T-helper 2 cell treated with Interferon-gamma antibody and Interleukin-4, amounts not matched to agents 5 μg/mL and 100 μg/mL, for 36 hours (primary cell): ENCODE measurements at regions not wholly inside any gene's neighbourhood (a gene's known extent, or its start where the extent isn't known, plus 50 kb on each side); places are given as distances from the start of the nearest gene placed in this dataset.
"Not testable (repeated sequence)": the region's sequence is repeated elsewhere in the genome, so short reads cannot be mapped to it uniquely, and the experiment has no call there.

ENCODE experiments used
- DNase-seq: peaks from one replicate; pipeline ENCODE4 v3.0.0; 2021; ENCODE audit warnings: low spot score
- H3K27ac Mint-ChIP-seq: one replicate; pipeline ENCODE4 v1.8.0; 2021; ENCODE audit warnings: mild to moderate bottlenecking, mixed read lengths
- H3K27me3 Mint-ChIP-seq: one replicate; pipeline ENCODE4 v1.8.0; 2021; ENCODE audit warnings: low read depth, mixed read lengths
- H3K36me3 Mint-ChIP-seq: one replicate; pipeline ENCODE4 v1.8.0; 2021; ENCODE audit warnings: low read depth, mixed read lengths
- H3K4me1 Mint-ChIP-seq: one replicate; pipeline ENCODE4 v1.8.0; 2021; ENCODE audit warnings: low read depth, mixed read lengths
- H3K4me3 Mint-ChIP-seq: one replicate; pipeline ENCODE4 v1.8.0; 2022; ENCODE audit warnings: mild to moderate bottlenecking, moderate library complexity, mixed read lengths
- H3K9me3 Mint-ChIP-seq: one replicate; pipeline ENCODE4 v1.8.0; 2021; ENCODE audit warnings: mixed read lengths

DNA sequence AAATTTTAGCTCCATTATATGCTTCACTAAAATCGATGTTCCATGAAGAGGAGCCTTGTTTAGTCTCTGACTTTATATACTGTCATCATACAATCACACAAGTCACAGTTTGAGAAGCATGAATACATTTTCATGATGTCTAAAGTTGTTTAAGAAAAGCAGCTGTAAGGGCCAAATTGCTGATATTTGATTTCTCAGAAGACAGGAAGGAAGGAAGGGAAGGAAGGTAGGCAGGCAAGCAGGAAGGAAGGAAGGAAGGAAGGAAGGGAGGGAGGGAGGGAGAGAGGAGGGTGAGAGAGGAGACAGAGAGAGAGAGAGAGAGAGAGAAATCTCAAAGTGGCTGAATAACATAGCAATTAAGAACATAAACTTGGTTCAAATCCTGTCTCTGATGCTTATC lies 153.7 kb downstream of the RTL9 start:
- H3K36me3 Mint-ChIP-seq = no peaks in the 10 kb centered on the region
- no peak for DNase-seq
- H3K27ac Mint-ChIP-seq = no peak overlapping the region
- peaks cover 4% of the 10 kb centered on the region for H3K9me3 Mint-ChIP-seq
- no peaks in the 10 kb centered on the region for H3K27me3 Mint-ChIP-seq
- no peak overlapping the region for H3K4me3 Mint-ChIP-seq
- no peaks in the 10 kb centered on the region for H3K4me1 Mint-ChIP-seq

DNA sequence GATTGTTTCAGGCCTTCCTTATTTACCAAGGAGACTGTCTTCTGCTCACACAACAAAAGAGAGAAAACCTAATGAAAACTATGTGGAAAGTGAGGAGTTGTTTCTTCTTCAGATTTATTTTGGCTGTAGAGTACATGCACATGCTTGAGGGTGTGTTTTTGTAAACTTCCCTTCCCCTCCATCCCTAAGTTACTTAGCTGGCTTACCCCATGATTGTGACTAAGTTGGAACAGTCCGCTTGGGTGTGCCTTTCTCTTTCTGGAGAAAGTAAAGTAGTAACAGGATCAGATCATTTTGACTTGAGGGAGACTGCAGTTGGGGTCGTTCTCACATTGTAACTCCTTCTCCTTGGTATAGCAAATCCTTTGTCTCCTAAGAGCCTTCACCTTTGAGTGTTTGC lies 155.9 kb downstream of the RTL9 start:
- Mint-ChIP-seq H3K9me3 (peaks cover 4% of the 10 kb centered on the region), H3K4me3 (no peak overlapping the region), H3K27me3 (no peaks in the 10 kb centered on the region), H3K27ac (no peak overlapping the region), H3K4me1 (no peaks in the 10 kb centered on the region), H3K36me3 (no peaks in the 10 kb centered on the region)
- no peak for DNase-seq

DNA sequence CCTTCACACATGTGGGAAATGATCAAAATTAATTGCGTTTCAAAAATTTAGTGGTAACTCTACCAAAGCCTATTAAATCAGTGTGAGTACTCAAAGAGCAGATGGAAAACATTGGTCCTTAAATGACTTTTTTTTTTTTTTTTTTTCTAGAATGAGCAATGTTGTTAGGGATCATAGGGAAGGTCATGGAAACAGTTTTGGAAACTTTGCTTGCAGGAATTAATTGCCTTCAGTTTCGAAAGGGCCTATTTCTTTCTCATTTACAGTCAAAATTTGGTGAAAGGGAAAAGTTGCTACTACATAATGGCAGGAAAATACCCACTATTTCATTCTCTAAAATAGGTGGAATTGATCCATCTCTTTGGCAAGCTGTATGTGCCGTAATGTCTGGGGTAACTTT lies 160.9 kb downstream of the RTL9 start:
- no peak for DNase-seq
- Mint-ChIP-seq H3K4me1 (no peaks in the 10 kb centered on the region), H3K27me3 (no peaks in the 10 kb centered on the region), H3K36me3 (no peaks in the 10 kb centered on the region), H3K4me3 (no peak overlapping the region), H3K9me3 (no peaks in the 10 kb centered on the region), H3K27ac (no peak overlapping the region)

DNA sequence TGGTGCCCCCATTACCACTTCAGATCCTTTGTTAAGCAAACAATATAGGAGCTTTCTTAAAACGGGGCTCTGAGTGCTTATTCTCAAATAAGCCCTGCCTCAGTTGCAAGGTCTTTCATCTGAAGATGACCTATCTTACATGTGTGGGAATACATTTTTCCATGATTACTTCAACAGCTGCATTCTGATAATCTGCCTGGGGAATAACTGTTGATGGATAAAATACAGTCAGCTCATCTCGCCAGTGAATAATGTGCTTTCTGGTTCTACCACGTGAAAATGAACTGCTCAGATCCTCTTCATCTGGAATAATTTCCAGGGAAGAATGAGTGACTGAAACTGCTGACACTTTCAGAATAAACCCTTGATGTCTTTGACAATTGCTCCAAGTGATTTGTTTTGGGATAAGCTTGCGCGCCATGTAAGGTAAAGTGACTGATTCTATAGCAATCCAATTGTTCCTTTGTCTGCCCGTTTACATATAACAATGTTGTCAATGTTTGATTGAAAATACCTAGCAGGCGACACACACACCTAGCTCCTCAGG lies 161.3 kb downstream of the RTL9 start:
- no peaks in the 10 kb centered on the region for H3K9me3 Mint-ChIP-seq
- H3K27me3 Mint-ChIP-seq = no peaks in the 10 kb centered on the region
- no peaks in the 10 kb centered on the region for H3K36me3 Mint-ChIP-seq
- no peaks in the 10 kb centered on the region for H3K4me1 Mint-ChIP-seq
- DNase-seq = no peak
- H3K4me3 Mint-ChIP-seq = no peak overlapping the region
- no peak overlapping the region for H3K27ac Mint-ChIP-seq

DNA sequence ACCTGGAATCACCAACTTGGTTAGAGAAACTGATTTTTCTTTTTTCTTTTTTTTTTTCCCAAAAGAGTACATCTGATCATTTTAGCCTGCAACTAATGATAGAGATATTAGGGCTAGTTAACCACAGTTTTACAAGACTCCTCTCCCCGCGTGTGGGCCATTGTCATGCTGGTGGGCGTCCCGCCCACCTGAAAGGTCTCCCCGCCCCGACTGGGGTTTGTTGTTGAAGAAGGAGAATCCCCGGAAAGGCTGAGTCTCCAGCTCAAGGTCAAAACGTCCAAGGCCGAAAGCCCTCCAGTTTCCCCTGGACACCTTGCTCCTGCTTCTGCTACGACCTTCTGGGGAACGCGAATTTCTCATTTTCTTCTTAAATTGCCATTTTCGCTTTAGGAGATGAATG lies 162.0 kb downstream of the RTL9 start:
- not testable (repeated sequence) for H3K9me3 Mint-ChIP-seq, H3K27ac Mint-ChIP-seq, H3K4me1 Mint-ChIP-seq, H3K36me3 Mint-ChIP-seq, H3K4me3 Mint-ChIP-seq, DNase-seq, H3K27me3 Mint-ChIP-seq

DNA sequence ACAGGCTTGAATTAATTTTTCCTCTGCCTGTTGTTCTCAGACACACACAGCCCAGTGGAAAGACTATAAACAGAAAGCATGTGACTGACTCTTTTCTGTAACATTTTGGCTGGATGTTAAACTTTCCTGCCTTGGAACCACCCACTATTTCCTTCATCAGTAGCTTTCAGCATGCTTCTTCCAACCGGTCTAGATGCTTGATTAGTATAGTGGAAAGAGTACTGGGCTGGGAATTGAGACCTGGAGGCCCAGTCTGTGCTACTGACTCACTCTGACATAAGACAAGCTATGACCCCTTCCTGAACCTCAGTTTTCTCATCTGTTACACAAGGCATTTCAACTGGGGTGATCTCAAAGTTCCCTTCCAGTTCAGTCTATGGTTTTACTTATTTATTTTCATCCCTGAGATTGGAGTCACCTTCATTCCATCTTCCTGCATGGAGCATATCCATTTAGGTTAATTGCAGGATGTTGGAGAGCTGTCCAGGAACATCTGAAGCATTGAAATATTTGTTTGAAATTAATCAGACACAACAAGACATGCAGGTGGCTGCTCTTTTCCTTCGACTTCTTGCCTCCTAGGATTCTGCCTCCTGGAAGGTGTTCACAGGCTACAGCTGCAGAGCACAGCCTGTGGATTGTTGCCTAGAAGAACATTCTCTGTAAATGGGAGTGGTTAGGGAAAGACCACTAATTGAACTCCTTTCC lies 173.4 kb downstream of the RTL9 start:
- no peak for DNase-seq
- no peak overlapping the region for H3K27ac Mint-ChIP-seq
- no peaks in the 10 kb centered on the region for H3K9me3 Mint-ChIP-seq
- H3K36me3 Mint-ChIP-seq = no peaks in the 10 kb centered on the region
- H3K27me3 Mint-ChIP-seq = no peaks in the 10 kb centered on the region
- peaks cover 5% of the 10 kb centered on the region for H3K4me1 Mint-ChIP-seq
- H3K4me3 Mint-ChIP-seq = no peak overlapping the region

DNA sequence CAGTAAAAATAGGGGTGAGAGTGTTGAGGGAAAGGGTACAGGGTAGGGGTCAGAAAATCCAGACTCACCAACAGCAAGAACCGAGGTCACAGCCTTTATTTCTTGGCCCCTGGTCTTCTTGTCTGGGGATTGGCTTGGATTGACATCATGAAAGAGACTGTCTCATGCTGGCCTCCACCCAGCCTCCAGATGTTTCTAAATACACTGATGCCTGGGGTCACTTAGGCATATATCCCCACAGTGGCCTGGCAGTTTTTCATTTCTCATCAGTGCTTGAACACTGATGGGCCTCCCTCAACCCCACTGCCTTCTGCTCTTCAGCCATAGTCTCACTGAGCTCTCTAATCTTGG lies 173.9 kb downstream of the RTL9 start:
- H3K4me3 Mint-ChIP-seq = no peak overlapping the region
- H3K4me1 Mint-ChIP-seq = peaks cover 5% of the 10 kb centered on the region
- no peaks in the 10 kb centered on the region for H3K9me3 Mint-ChIP-seq
- H3K27ac Mint-ChIP-seq = no peak overlapping the region
- no peaks in the 10 kb centered on the region for H3K36me3 Mint-ChIP-seq
- DNase-seq = no peak
- H3K27me3 Mint-ChIP-seq = no peaks in the 10 kb centered on the region

DNA sequence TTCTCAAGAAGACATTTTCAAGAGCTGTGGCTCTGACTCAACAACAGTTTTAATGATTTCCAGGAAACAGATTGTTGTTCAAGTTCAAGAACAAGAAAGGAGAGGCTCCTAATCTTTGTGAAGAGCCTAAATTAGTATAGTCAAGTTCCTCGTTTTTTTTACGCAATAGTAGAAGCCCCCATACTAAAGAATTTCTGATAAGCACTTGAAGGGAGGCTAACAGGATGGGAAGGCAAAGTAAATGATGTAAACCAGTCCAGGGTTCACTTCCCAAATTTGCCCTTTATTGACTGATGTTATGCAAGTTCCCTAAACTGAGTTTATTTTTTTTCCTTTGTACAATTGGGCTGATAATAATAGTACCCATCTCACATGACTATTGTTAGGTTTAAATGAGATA lies 178.2 kb downstream of the RTL9 start:
- no peak overlapping the region for H3K27ac Mint-ChIP-seq
- H3K36me3 Mint-ChIP-seq = no peaks in the 10 kb centered on the region
- no peak for DNase-seq
- no peak overlapping the region for H3K4me3 Mint-ChIP-seq
- no peaks in the 10 kb centered on the region for H3K9me3 Mint-ChIP-seq
- H3K4me1 Mint-ChIP-seq = no peaks in the 10 kb centered on the region
- no peaks in the 10 kb centered on the region for H3K27me3 Mint-ChIP-seq

DNA sequence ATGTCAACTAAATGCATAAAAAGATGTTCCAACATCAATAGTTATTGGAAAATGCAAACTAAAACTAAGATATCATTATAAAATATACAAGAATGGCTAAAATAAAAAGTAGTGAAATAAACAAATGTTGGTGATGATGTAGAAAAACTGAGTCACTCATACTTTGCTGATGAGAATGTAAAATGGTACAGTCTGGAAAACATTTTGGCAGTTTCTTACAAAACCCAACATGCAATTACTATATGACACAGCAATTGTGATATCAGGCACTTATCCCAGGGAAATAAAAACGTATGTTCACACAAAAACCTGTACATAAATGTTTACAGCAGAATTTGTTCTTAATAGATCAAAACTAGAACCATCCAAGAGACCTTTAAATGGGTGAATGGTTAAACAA lies 182.6 kb downstream of the RTL9 start:
- no peaks in the 10 kb centered on the region for H3K9me3 Mint-ChIP-seq

DNA sequence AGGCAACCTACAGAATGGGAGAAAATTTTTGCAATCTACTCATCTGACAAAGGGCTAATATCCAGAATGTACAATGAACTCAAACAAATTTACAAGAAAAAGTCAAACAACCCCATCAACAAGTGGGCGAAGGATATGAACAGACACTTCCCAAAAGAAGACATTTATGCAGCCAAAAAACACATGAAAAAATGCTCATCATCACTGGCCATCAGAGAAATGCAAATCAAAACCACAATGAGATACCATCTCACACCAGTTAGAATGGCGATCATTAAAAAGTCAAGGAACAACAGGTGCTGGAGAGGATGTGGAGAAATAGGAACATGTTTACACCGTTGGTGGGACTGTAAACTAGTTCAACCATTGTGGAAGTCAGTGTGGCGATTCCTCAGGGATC lies 192.2 kb downstream of the RTL9 start:
- not testable (repeated sequence) for H3K27me3 Mint-ChIP-seq, H3K27ac Mint-ChIP-seq, H3K4me3 Mint-ChIP-seq, H3K36me3 Mint-ChIP-seq, H3K4me1 Mint-ChIP-seq, H3K9me3 Mint-ChIP-seq, DNase-seq

More for the DNA sequence above, 182.6 kb downstream of the RTL9 start:
- Mint-ChIP-seq H3K4me1 (no peaks in the 10 kb centered on the region), H3K27ac (no peak overlapping the region), H3K4me3 (no peak overlapping the region), H3K36me3 (no peaks in the 10 kb centered on the region), H3K27me3 (no peaks in the 10 kb centered on the region)
- DNase-seq = no peak

DNA sequence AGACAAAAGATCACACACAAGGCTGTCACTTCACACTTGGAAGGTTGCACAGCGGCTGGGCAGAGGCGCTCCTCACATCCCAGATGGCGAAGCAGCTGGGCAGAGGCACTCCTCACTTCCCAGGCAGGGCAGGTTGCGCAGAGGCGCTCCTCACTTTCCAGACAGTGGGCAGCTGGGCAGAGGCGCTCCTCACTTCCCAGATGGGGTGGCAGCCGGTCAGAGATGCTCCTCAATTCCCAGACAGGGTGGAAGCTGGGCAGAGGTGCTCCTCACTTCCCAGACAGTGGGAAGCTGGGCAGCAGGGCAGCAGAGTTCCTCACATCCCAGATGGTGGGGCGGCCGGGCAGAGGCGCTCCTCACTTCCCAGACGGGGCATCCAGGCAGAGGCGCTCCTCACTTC lies 199.2 kb downstream of the RTL9 start:
- H3K9me3 Mint-ChIP-seq = peaks cover 4% of the 10 kb centered on the region
- DNase-seq = no peak
- no peaks in the 10 kb centered on the region for H3K4me1 Mint-ChIP-seq
- no peaks in the 10 kb centered on the region for H3K36me3 Mint-ChIP-seq
- no peaks in the 10 kb centered on the region for H3K27me3 Mint-ChIP-seq
- no peak overlapping the region for H3K27ac Mint-ChIP-seq
- no peak overlapping the region for H3K4me3 Mint-ChIP-seq

DNA sequence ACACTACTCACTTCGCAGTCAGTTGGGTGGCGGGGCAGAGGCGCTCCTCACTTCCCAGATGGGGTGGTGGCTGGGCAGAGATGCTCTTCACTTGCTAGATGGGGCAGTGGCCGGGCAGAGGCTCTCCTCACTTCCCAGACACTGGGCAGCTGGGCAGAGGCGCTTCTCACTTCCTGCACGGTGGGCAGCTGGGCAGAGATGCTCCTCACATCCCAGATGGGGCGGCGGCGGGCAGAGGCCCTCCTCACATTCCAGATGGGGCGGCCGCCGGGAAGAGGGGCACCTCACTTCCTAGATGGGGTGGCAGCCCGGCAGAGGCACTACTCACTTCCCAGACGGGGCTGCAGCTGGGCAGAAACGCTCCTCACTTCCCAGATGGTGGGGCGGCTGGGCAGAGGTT lies 199.8 kb downstream of the RTL9 start:
- no peaks in the 10 kb centered on the region for H3K4me1 Mint-ChIP-seq
- no peak overlapping the region for H3K4me3 Mint-ChIP-seq
- H3K36me3 Mint-ChIP-seq = no peaks in the 10 kb centered on the region
- peaks cover 4% of the 10 kb centered on the region for H3K9me3 Mint-ChIP-seq
- no peak for DNase-seq
- no peak overlapping the region for H3K27ac Mint-ChIP-seq
- H3K27me3 Mint-ChIP-seq = no peaks in the 10 kb centered on the region

DNA sequence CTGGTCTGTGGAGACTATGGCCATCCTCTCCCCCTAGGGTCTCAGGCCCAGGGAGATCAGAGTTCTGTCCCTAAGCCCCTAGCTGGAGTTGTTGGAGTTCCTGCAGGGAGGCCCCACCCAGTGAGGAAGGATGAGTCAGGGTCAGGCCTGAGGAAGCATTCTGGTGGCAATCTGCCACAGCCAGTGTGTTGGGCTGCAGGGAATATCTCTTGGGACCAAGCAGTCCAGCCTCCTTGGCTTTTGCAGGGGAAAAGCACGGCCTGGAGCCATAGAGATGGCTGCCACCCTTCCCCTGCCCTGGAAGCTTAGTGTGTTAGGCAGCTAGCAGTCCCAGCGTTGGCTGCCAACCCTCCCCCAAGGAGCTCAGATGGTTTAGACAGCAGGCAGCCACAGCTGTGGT lies 202.4 kb downstream of the RTL9 start:
- no peaks in the 10 kb centered on the region for H3K4me1 Mint-ChIP-seq
- no peak overlapping the region for H3K4me3 Mint-ChIP-seq
- no peaks in the 10 kb centered on the region for H3K27me3 Mint-ChIP-seq
- H3K36me3 Mint-ChIP-seq = no peaks in the 10 kb centered on the region
- no peak overlapping the region for H3K27ac Mint-ChIP-seq
- no peak for DNase-seq
- H3K9me3 Mint-ChIP-seq = peaks cover 4% of the 10 kb centered on the region

DNA sequence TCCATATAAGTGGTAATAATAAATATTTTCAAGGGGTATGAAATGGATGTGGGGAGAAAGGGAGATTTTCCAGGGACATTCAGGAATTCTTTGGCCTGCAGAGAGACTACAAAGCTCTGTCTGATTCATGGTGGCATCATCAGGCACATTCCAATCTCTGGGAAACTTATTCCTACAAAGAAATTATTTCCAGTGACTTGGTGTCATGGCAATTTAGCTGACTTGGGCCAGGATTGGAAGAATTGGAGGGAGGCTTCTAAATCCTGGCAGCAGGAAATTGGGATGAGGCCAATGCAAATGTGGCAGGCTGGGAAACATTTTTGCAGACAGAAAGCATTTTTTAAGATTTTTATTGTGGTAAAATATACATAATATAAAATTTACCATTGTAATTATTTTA lies 204.6 kb downstream of the RTL9 start:
- Mint-ChIP-seq H3K36me3 (no peaks in the 10 kb centered on the region), H3K27me3 (no peaks in the 10 kb centered on the region), H3K4me1 (no peaks in the 10 kb centered on the region), H3K4me3 (no peak overlapping the region), H3K9me3 (no peaks in the 10 kb centered on the region), H3K27ac (no peak overlapping the region)
- no peak for DNase-seq

DNA sequence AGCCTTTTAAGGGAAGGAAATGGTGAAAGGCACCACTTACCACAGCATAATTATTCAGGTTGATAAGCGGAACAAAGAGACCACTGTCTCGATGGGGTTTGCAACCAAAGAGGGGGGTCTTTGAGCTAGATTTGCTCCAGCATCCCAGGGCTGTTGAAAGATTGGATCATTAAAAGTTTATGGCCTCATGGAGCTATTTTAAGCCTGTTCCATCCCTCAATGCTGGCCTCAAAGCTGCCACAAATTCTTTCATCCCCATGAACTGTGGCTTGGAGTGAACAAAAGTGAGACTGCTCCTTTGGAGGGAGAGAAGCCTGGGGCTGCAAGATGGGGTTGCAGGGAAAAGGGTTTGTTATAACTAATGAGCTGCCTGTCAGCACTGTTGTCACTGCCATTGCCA lies 209.8 kb downstream of the RTL9 start:
- Mint-ChIP-seq H3K27ac (no peak overlapping the region), H3K27me3 (no peaks in the 10 kb centered on the region), H3K9me3 (no peaks in the 10 kb centered on the region), H3K36me3 (no peaks in the 10 kb centered on the region), H3K4me1 (peaks cover 7% of the 10 kb centered on the region), H3K4me3 (no peak overlapping the region)
- DNase-seq = no peak
